ENCODE measurements at regions not wholly inside any gene's neighbourhood (a gene's known extent, or its start where the extent isn't known, plus 50 kb on each side); places are given as distances from the start of the nearest gene placed in this dataset.
"Not testable (repeated sequence)": the region's sequence is repeated elsewhere in the genome, so short reads cannot be mapped to it uniquely, and the experiment has no call there.

DNA sequence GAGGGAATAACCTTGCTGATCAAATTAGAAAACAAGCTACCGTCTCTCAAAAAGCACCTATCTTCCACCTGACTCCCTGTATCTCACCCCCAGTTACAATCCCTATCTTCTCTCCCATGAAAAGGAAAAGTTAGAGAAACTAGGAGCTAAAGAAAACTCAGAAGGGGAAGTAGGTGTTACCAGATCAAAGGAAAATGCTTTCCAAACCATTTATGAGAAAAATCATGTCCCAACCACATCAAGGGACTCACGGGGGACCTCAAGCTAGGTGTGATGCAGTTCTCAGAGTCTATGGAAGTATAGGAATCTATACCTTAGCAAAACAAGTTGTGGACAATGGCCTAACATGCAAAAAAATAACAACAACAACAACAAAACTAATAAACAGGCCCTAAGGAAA is 135.5 kb upstream of the RMP24 start:
- TF ChIP-seq, protein P1, sequence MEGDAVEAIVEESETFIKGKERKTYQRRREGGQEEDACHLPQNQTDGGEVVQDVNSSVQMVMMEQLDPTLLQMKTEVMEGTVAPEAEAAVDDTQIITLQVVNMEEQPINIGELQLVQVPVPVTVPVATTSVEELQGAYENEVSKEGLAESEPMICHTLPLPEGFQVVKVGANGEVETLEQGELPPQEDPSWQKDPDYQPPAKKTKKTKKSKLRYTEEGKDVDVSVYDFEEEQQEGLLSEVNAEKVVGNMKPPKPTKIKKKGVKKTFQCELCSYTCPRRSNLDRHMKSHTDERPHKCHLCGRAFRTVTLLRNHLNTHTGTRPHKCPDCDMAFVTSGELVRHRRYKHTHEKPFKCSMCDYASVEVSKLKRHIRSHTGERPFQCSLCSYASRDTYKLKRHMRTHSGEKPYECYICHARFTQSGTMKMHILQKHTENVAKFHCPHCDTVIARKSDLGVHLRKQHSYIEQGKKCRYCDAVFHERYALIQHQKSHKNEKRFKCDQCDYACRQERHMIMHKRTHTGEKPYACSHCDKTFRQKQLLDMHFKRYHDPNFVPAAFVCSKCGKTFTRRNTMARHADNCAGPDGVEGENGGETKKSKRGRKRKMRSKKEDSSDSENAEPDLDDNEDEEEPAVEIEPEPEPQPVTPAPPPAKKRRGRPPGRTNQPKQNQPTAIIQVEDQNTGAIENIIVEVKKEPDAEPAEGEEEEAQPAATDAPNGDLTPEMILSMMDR (IDR thresholded peaks at IDR 0.05): no peak
- Histone ChIP-seq H3K36me3 (ENCODE audit: low read depth) (no peaks in the 10 kb centered on the region), H3K4me1 (ENCODE audit: low read depth) (no peaks in the 10 kb centered on the region), H3K9me3 (peaks cover 8% of the 10 kb centered on the region), H3K4me3 (no peak overlapping the region)
- ATAC-seq (no peak), DNase-seq (no peak)
- intact Hi-C loops (cut with DNase I, micrococcal nuclease): no loop called here

DNA sequence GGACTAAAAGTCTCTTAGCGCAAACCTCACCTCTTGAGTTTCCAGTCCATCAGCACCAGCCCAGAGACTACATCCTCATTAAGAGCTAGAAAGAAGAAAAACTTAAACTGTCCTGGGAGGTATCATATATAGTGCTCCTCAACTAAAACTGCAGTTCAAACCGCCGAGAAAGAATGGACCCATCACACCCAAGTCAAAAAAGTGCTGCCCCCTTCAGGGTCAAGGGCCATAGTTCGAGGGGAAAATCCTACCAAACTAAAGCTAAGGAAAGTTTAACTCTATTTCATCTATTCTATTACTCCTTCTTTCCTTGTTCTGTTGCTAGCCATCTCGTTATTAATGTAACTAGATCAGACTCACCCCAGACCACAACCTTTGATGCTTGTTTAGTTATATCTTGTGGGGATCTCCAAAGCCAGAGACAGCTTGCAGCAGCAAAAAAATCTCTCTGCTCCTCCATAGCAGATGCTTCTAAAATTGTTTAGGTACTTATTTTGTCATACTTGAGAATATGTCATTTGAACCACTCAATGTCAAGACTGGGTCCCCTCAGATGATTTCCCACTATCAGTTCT is 134.5 kb upstream of the RMP24 start:
- DNase-seq (no peak), ATAC-seq (no peak)
- intact Hi-C loops (cut with DNase I, micrococcal nuclease): no loop called here
- Histone ChIP-seq H3K4me3 (no peak overlapping the region), H3K4me1 (ENCODE audit: low read depth) (no peaks in the 10 kb centered on the region), H3K9me3 (no peaks in the 10 kb centered on the region), H3K36me3 (ENCODE audit: low read depth) (no peaks in the 10 kb centered on the region)
- TF ChIP-seq, protein P1 (IDR thresholded peaks at IDR 0.05): no peak

DNA sequence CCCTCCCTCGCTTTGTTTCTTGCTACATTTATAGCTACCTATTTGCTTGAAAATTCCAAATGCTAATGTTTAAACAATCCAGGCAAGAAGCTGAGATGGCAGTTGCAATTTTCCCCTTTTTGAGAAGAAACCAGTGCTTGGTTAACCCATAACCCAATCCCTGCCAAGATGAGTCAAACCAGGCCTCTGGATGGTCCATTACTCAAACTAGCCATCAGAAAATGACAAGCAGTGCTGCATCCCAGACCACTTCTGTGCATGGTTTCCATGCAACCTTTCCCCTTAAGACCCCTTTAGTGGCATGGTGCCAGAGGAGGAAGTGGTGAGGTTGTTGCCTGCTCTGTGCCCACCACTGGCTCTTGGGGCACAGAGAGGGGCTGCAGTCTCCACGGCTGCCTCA is 131.2 kb upstream of the RMP24 start:
- no peak overlapping the region for H3K4me3 ChIP-seq
- no peak for DNase-seq
- intact Hi-C loops (cut with DNase I, micrococcal nuclease): no loop called here
- no peaks in the 10 kb centered on the region for H3K4me1 ChIP-seq (ENCODE audit: low read depth)
- no peak for ATAC-seq
- TF ChIP-seq, protein P1 (IDR thresholded peaks at IDR 0.05): no peak
- H3K9me3 ChIP-seq: no peaks in the 10 kb centered on the region
- no peaks in the 10 kb centered on the region for H3K36me3 ChIP-seq (ENCODE audit: low read depth)

DNA sequence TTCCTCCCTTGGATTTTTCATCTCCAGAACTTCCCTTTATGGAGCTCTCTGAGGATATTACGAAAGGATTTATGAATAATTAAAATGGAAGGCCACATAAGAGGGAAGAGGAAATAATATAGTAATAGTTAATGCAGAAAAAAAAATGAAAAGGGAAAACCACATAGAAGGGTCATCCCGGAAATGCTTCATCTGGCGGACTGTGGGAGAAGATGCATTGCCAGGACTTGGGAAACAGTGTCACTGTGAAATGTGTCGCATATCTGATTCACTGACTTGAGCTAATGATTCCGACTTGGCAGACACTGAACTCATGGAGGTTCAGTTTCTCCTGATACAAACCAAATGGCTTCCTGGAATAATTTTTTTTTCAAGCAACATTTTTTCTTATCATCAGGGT is 129.9 kb upstream of the RMP24 start:
- TF ChIP-seq, protein P1 (IDR thresholded peaks at IDR 0.05): no peak
- intact Hi-C loops (cut with DNase I, micrococcal nuclease): no loop called here
- no peak for DNase-seq
- Histone ChIP-seq H3K36me3 (ENCODE audit: low read depth) (no peaks in the 10 kb centered on the region), H3K9me3 (no peaks in the 10 kb centered on the region), H3K4me3 (no peak overlapping the region), H3K4me1 (ENCODE audit: low read depth) (no peaks in the 10 kb centered on the region)
- ATAC-seq: no peak

DNA sequence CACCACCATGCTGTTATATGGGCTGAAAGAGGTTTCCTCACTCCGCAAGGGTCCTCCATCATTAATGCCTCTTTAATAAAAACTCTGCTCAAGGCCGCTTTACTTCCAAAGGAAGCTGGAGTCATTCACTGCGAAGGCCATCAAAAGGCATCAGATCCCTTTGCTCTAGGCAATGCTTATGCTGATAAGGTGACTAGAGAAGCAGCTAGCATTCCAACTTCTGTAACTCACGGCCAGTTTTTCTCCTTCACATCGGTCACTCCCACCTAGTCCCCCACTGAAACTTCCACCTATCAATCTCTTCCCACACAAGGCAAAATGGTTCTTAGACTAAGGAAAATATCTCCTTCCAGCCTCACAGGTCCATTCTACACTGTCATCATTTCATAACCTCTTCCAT is 124.2 kb upstream of the RMP24 start:
- H3K4me1 ChIP-seq (ENCODE audit: low read depth); intact Hi-C loops (cut with DNase I, micrococcal nuclease); H3K36me3 ChIP-seq (ENCODE audit: low read depth); DNase-seq; H3K9me3 ChIP-seq; H3K4me3 ChIP-seq; ATAC-seq: not testable (repeated sequence)

DNA sequence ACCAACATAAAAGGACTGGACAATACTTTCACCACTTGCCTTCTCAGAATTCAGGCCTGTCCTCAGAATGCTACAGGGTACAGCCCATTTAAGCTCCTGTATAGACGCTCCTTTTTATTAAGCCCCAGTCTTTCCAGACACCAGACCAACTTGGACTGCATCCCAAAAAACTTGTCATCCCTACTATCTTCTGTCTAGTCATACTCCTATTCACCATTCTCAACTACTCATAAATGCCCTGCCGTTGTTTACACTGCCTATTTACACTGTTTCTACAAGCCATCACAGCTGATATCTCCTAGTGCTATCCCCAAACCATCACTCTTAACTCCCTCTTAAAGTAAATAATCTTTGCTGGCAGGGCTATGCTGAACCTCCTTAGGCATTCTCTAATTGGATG is 123.2 kb upstream of the RMP24 start:
- intact Hi-C loops (cut with DNase I, micrococcal nuclease); H3K4me1 ChIP-seq (ENCODE audit: low read depth); H3K4me3 ChIP-seq; H3K9me3 ChIP-seq; H3K36me3 ChIP-seq (ENCODE audit: low read depth); ATAC-seq; DNase-seq: not testable (repeated sequence)
